ENCODE measurements at regions not wholly inside any gene's neighbourhood (a gene's known extent, or its start where the extent isn't known, plus 50 kb on each side); places are given as distances from the start of the nearest gene placed in this dataset.

DNA sequence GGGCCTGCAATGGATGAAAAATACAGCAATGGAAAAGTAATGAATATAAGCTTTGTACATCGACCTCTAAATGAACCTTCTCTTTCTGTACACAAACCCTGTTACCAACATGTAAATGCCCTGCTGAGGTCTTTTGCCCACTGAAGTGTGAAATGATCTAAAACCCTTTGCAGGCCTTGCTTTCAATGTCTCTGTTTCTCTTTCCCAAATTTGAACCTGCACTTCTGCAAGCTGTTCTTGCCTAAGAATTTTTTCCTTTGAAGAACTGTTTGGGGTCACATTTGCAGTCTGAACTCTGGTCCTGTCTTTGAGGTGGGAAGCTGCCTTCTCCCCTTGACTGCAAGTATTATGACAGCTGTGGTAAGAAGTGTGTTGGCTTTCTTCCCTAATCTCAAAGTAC, 1237.1 kb downstream of the FAM181B start:
- ATAC-seq, result no peak
- no peak for TF ChIP-seq CREB5 (CRISPR knock-in tag; IDR thresholded peaks at IDR 0.05; ENCODE audit: low read depth)

- TF ChIP-seq ZNF8 (CRISPR knock-in tag; IDR thresholded peaks at IDR 0.05) (no peak), OSR1 (CRISPR knock-in tag; IDR thresholded peaks at IDR 0.05) (no peak), ZFP3 (CRISPR knock-in tag; IDR thresholded peaks at IDR 0.05) (no peak), TOX (CRISPR knock-in tag; IDR thresholded peaks at IDR 0.05; ENCODE audit: borderline replicate concordance) (no peak), PPARA (CRISPR knock-in tag; IDR thresholded peaks at IDR 0.05; ENCODE audit: borderline replicate concordance) (no peak), ZC3H10 (CRISPR knock-in tag; IDR thresholded peaks at IDR 0.05) (no peak), POU6F1 (CRISPR knock-in tag; IDR thresholded peaks at IDR 0.05; ENCODE audit: borderline replicate concordance, low read depth) (no peak), ESRRG (CRISPR knock-in tag; IDR thresholded peaks at IDR 0.05) (no peak), TCF4 (CRISPR knock-in tag; IDR thresholded peaks at IDR 0.05; ENCODE audit: borderline replicate concordance) (no peak), SNAI2 (CRISPR knock-in tag; IDR thresholded peaks at IDR 0.05) (no peak), ZNF565 (CRISPR knock-in tag; conservative IDR thresholded peaks at IDR 0.05; ENCODE audit: low read depth) (no peak), CREB5 (CRISPR knock-in tag; IDR thresholded peaks at IDR 0.05; ENCODE audit: low read depth) (no peak), RARB (CRISPR knock-in tag; IDR thresholded peaks at IDR 0.05) (no peak)
- ATAC-seq, result no peak
Measured at GRCh38 chr11:81495699-81496292, 1237.9 kb downstream of the FAM181B start.

DNA sequence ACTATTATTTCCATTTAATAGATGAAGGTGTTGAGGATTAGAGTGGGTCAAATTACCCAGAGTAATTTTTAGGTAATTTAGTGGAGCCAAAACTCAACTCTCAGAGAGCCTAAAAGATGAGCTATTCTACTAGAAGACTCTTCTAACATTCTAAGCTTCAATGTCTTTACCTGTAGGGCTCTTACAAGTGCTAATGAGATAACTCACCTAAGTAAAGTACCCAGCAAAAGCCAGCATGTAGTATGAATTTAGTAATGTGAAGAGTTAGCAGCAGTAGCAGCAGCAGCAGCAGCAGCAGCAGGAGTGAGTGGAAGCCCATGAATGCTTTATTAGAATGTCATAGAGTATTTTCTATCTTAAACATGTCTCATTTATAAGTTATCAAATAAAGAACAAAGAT, 1239.2 kb downstream of the FAM181B start:
- TF ChIP-seq ZC3H10 (CRISPR knock-in tag; IDR thresholded peaks at IDR 0.05) (no peak), ISL1 (CRISPR knock-in tag; IDR thresholded peaks at IDR 0.05) (no peak), PPARA (CRISPR knock-in tag; IDR thresholded peaks at IDR 0.05; ENCODE audit: borderline replicate concordance) (no peak), ZNF565 (CRISPR knock-in tag; conservative IDR thresholded peaks at IDR 0.05; ENCODE audit: low read depth) (no peak), CSDC2 (CRISPR knock-in tag; IDR thresholded peaks at IDR 0.05) (no peak), ZNF8 (CRISPR knock-in tag; IDR thresholded peaks at IDR 0.05) (no peak), CSRNP3 (CRISPR knock-in tag; IDR thresholded peaks at IDR 0.05) (no peak), RARB (CRISPR knock-in tag; IDR thresholded peaks at IDR 0.05) (no peak), ZFP30 (CRISPR knock-in tag; IDR thresholded peaks at IDR 0.05) (no peak), GLIS3 (CRISPR knock-in tag; IDR thresholded peaks at IDR 0.05) (no peak), ESRRG (CRISPR knock-in tag; IDR thresholded peaks at IDR 0.05) (no peak), OSR1 (CRISPR knock-in tag; IDR thresholded peaks at IDR 0.05) (no peak), ARNTL (CRISPR knock-in tag; IDR thresholded peaks at IDR 0.05; ENCODE audit: borderline replicate concordance, low read depth) (no peak), CREB5 (CRISPR knock-in tag; IDR thresholded peaks at IDR 0.05; ENCODE audit: low read depth) (no peak), TOX (CRISPR knock-in tag; IDR thresholded peaks at IDR 0.05; ENCODE audit: borderline replicate concordance) (no peak), PATZ1 (CRISPR knock-in tag; IDR thresholded peaks at IDR 0.05; ENCODE audit: borderline replicate concordance) (no peak)
- ATAC-seq, result no peak

Measured in SK-N-SH treated with all-trans-retinoic acid at 6 μM for 48 hours (cell line).